Epithelial cell of proximal tubule (primary cell): ENCODE measurements at regions not wholly inside any gene's neighbourhood (a gene's known extent, or its start where the extent isn't known, plus 50 kb on each side); places are given as distances from the start of the nearest gene placed in this dataset.
"Not testable (repeated sequence)": the region's sequence is repeated elsewhere in the genome, so short reads cannot be mapped to it uniquely, and the experiment has no call there.

Experiments
- DNase-seq: peaks from one replicate; pipeline ENCODE4 v3.0.0-alpha.2; 2011; ENCODE audit warnings: low read depth
- H3K4me3 ChIP-seq: 2 replicates; pipeline ENCODE4 v1.5.1; 2011; ENCODE audit warnings: low read depth, mild to moderate bottlenecking, low read length
- CTCF ChIP-seq: conservative IDR thresholded peaks from 2 replicates; pipeline ENCODE4 v1.5.1; 2012; ENCODE audit warnings: low read depth, mild to moderate bottlenecking, low read length

GRCh38 chr5:77863181-77863580 lies 87.0 kb upstream of the TBCA start:
- DNase-seq = no peak
- TF ChIP-seq CTCF = no peak
- H3K4me3 ChIP-seq = no peak overlapping the region

GRCh38 chr5:77861576-77861975 lies 85.4 kb upstream of the TBCA start:
- no peak for TF ChIP-seq CTCF
- DNase-seq = no peak
- no peak overlapping the region for H3K4me3 ChIP-seq

GRCh38 chr5:77859306-77859705 lies 83.2 kb upstream of the TBCA start:
- no peak for DNase-seq
- TF ChIP-seq CTCF = no peak
- no peak overlapping the region for H3K4me3 ChIP-seq

- not testable (repeated sequence) for H3K4me3 ChIP-seq, DNase-seq
Observed at GRCh38 chr5:77858678-77859077, 82.5 kb upstream of the TBCA start.

- TF ChIP-seq CTCF = no peak
- no peak overlapping the region for H3K4me3 ChIP-seq
- DNase-seq = no peak
Observed at GRCh38 chr5:77855369-77855768, 79.2 kb upstream of the TBCA start.

- no peak for DNase-seq
- H3K4me3 ChIP-seq = no peak overlapping the region
- no peak for TF ChIP-seq CTCF
Observed at GRCh38 chr5:77853353-77853907, 77.3 kb upstream of the TBCA start.

- peak; percentile 87 for DNase-seq
Observed at GRCh38 chr5:77852514-77853352, 76.6 kb upstream of the TBCA start.

More at GRCh38 chr5:77852514-77853352, 76.6 kb upstream of the TBCA start:
- peak overlapping the region; percentile 63 for H3K4me3 ChIP-seq
- no peak for TF ChIP-seq CTCF
